Smooth muscle cell (in vitro differentiated cells): ENCODE measurements at regions not wholly inside any gene's neighbourhood (a gene's known extent, or its start where the extent isn't known, plus 50 kb on each side); places are given as distances from the start of the nearest gene placed in this dataset.

Experiments used
- DNase-seq: peaks from one replicate; lab custom pipeline; 2025; ENCODE audit not compliant: unreplicated experiment; lab: John Stamatoyannopoulos, UW
- H2AFZ ChIP-seq: fragments of 200-600 bp; sonication (generic); 2 replicates; pipeline ENCODE4 v1.6.0; 2016; ENCODE audit warnings: antibody characterized with exemption, low read depth, mild to moderate bottlenecking
- H3F3A ChIP-seq: fragments of 200-600 bp; sonication (generic); 2 replicates; pipeline ENCODE4 v1.6.0; 2017; ENCODE audit warnings: antibody characterized with exemption, low read depth
- H3K27ac ChIP-seq: fragments of 200-600 bp; sonication (generic); 2 replicates; pipeline ENCODE4 v1.5.1; 2016; ENCODE audit warnings: low read depth, mild to moderate bottlenecking
- H3K27me3 ChIP-seq: fragments of 200-600 bp; sonication (generic); 2 replicates; pipeline ENCODE4 v1.6.1; 2016; ENCODE audit warnings: low read depth, mild to moderate bottlenecking
- H3K36me3 ChIP-seq: fragments of 200-600 bp; sonication (generic); 2 replicates; pipeline ENCODE4 v1.5.1; 2016; ENCODE audit warnings: low read depth
- H3K4me1 ChIP-seq: fragments of 200-600 bp; sonication (generic); 2 replicates; pipeline ENCODE4 v1.5.1; 2016; ENCODE audit warnings: low read depth
- H3K4me2 ChIP-seq: fragments of 200-600 bp; sonication (generic); 2 replicates; pipeline ENCODE4 v1.6.0; 2016; ENCODE audit warnings: mild to moderate bottlenecking
- H3K4me3 ChIP-seq: fragments of 200-600 bp; sonication (generic); 2 replicates; pipeline ENCODE4 v1.5.1; 2016; ENCODE audit warnings: mild to moderate bottlenecking
- H3K79me2 ChIP-seq: fragments of 200-600 bp; sonication (generic); 2 replicates; pipeline ENCODE4 v1.6.0; 2016; ENCODE audit warnings: low read depth, mild to moderate bottlenecking
- H3K9ac ChIP-seq: fragments of 200-600 bp; sonication (generic); 2 replicates; pipeline ENCODE4 v1.6.0; 2016; ENCODE audit warnings: low read depth
- H3K9me3 ChIP-seq: fragments of 200-600 bp; sonication (generic); replicated peaks from 2 replicates; pipeline ENCODE4 v1.5.1; 2016; ENCODE audit warnings: low read depth
- H4K20me1 ChIP-seq: fragments of 200-600 bp; sonication (generic); 2 replicates; pipeline ENCODE4 v1.6.0; 2016; ENCODE audit warnings: low read depth
- WGBS: methylation state at CpG from one replicate; pipeline ENCODE4 v1.1.7; 2016; ENCODE audit warnings: low lambda C conversion rate; 5-methylcytosine and 5-hydroxymethylcytosine counted together
- TF ChIP-seq, protein P1 (sequence below): fragments of 200-600 bp; sonication (generic); IDR thresholded peaks from 2 replicates; pipeline ENCODE4 v1.5.1; 2017; ENCODE audit warnings: borderline replicate concordance, mild to moderate bottlenecking, antibody characterized with exemption; ENCODE audit not compliant: insufficient read depth, poor library complexity, severe bottlenecking

DNA sequence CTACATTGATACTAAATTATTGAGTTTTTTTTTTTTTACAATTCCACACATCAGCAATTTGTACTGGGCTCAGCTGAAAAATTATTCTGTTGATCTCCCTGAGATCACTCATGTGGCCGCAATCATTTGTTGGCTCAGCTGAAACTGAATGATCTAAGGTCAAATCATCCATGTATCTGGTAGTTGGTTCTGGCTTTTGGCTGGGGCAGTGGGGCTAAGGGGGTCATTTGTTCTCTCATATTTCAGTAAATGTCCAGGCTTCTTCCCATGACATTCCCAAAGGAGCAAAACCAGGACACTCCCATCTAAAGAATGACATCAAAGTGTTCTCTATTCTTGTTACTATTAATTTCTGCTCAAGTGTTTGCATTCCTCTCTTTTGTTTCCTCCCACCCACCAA, 806.7 kb upstream of the ADGRL2 start:
- no peaks in the 10 kb centered on the region for H3K27me3 ChIP-seq
- WGBS: 100% methylated on average over 1 of the region's 1 CpG
- TF ChIP-seq, protein P1, sequence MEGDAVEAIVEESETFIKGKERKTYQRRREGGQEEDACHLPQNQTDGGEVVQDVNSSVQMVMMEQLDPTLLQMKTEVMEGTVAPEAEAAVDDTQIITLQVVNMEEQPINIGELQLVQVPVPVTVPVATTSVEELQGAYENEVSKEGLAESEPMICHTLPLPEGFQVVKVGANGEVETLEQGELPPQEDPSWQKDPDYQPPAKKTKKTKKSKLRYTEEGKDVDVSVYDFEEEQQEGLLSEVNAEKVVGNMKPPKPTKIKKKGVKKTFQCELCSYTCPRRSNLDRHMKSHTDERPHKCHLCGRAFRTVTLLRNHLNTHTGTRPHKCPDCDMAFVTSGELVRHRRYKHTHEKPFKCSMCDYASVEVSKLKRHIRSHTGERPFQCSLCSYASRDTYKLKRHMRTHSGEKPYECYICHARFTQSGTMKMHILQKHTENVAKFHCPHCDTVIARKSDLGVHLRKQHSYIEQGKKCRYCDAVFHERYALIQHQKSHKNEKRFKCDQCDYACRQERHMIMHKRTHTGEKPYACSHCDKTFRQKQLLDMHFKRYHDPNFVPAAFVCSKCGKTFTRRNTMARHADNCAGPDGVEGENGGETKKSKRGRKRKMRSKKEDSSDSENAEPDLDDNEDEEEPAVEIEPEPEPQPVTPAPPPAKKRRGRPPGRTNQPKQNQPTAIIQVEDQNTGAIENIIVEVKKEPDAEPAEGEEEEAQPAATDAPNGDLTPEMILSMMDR: no peak

GRCh38 chr1:80993154-80993980, 807.4 kb upstream of the ADGRL2 start:
- H3K4me1 ChIP-seq: no peaks in the 10 kb centered on the region
- H3K4me2 ChIP-seq: no peak overlapping the region
- TF ChIP-seq, protein P1: no peak
- no peak overlapping the region for H2AFZ ChIP-seq
- no peaks in the 10 kb centered on the region for H4K20me1 ChIP-seq
- no peak overlapping the region for H3K4me3 ChIP-seq
- no peaks in the 10 kb centered on the region for H3K79me2 ChIP-seq
- H3F3A ChIP-seq: no peaks in the 10 kb centered on the region
- no peak overlapping the region for H3K27ac ChIP-seq
- 93% methylated on average over 4 of the region's 4 CpGs for WGBS
- H3K36me3 ChIP-seq: no peaks in the 10 kb centered on the region
- no peak overlapping the region for H3K9ac ChIP-seq
- no peak for DNase-seq
- H3K27me3 ChIP-seq: no peaks in the 10 kb centered on the region
- H3K9me3 ChIP-seq: no peaks in the 10 kb centered on the region

More for the DNA sequence above, 806.7 kb upstream of the ADGRL2 start:
- H3K4me3 ChIP-seq: no peak overlapping the region
- no peaks in the 10 kb centered on the region for H3K79me2 ChIP-seq
- no peaks in the 10 kb centered on the region for H3K9me3 ChIP-seq
- H3K27ac ChIP-seq: no peak overlapping the region
- no peaks in the 10 kb centered on the region for H3F3A ChIP-seq
- no peak for DNase-seq
- H3K4me2 ChIP-seq: no peak overlapping the region
- H3K9ac ChIP-seq: no peak overlapping the region
- no peaks in the 10 kb centered on the region for H3K4me1 ChIP-seq
- no peak overlapping the region for H2AFZ ChIP-seq
- no peaks in the 10 kb centered on the region for H4K20me1 ChIP-seq
- no peaks in the 10 kb centered on the region for H3K36me3 ChIP-seq

DNA sequence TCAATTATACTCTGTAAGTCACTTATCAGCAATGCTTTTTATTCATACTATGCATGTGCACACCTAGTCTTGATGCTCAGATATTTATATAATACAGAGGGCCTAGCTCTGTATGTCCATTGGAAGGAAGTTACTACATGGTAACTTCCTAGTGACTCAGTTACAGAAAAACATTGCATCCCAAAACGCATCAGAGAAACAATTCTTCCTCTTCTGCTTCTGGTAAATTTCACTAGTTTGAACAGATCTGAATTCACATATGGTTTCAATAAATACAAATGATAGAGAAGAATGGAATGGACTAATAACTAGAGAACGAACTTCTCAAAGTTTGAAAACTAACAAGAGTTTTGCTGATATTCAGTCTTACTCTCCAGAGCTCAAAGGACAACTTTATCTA, 811.3 kb upstream of the ADGRL2 start:
- no peak overlapping the region for H3K4me3 ChIP-seq
- 48% methylated on average over 2 of the region's 2 CpGs for WGBS
- no peaks in the 10 kb centered on the region for H3K36me3 ChIP-seq
- no peaks in the 10 kb centered on the region for H3K9me3 ChIP-seq
- no peak overlapping the region for H3K4me2 ChIP-seq
- H2AFZ ChIP-seq: no peak overlapping the region
- TF ChIP-seq, protein P1: no peak
- no peak for DNase-seq
- H3K79me2 ChIP-seq: no peaks in the 10 kb centered on the region
- no peaks in the 10 kb centered on the region for H4K20me1 ChIP-seq
- no peaks in the 10 kb centered on the region for H3F3A ChIP-seq
- no peaks in the 10 kb centered on the region for H3K4me1 ChIP-seq
- no peaks in the 10 kb centered on the region for H3K27me3 ChIP-seq
- H3K9ac ChIP-seq: no peak overlapping the region
- no peak overlapping the region for H3K27ac ChIP-seq

DNA sequence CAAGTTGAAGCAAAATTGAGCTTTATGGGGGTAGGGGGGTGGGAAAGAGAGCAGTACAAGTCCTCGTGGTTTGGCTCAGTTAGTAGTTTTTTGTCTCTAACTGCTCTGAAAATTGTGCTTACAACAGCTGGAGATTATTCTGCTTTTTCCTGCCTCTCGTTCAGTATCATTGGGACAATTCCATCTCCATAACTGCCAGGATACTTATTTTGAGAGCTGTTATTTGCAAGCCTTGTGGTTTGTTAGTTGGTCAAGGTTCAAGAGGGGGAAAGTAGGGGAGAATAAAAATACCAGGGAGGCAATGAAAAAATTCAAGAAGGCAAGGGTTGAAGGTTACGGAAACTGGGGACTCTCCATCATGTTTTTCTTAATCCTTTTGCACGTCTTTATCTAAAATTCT, 811.8 kb upstream of the ADGRL2 start:
- TF ChIP-seq, protein P1: no peak
- Histone ChIP-seq H3K36me3 (no peaks in the 10 kb centered on the region), H4K20me1 (no peaks in the 10 kb centered on the region), H3K27ac (no peak overlapping the region), H2AFZ (no peak overlapping the region), H3K79me2 (no peaks in the 10 kb centered on the region), H3F3A (no peaks in the 10 kb centered on the region), H3K9ac (no peak overlapping the region), H3K9me3 (no peaks in the 10 kb centered on the region), H3K4me1 (no peaks in the 10 kb centered on the region), H3K4me2 (no peak overlapping the region), H3K4me3 (no peak overlapping the region), H3K27me3 (no peaks in the 10 kb centered on the region)
- 71% methylated on average over 4 of the region's 4 CpGs for WGBS
- no peak for DNase-seq
